Ovary (tissue), 7 donors: ENCODE measurements at regions not wholly inside any gene's neighbourhood (a gene's known extent, or its start where the extent isn't known, plus 50 kb on each side); places are given as distances from the start of the nearest gene placed in this dataset.

Experiments used
- DNase-seq, 5 donors: peaks; one replicate each; pipeline ENCODE4 v3.0.0-alpha.2; 2019 to 2020
- H3K27ac ChIP-seq, 2 donors: fragments of 200-600 bp; one replicate each; pipeline versions ENCODE4 v1.5.1 to v1.8.0; 2019 to 2022
- H3K27me3 ChIP-seq: fragments of 200-600 bp; one replicate; pipeline ENCODE4 v1.8.0; 2022
- H3K36me3 ChIP-seq: fragments of 200-600 bp; sonication (generic); one replicate; pipeline ENCODE4 v1.5.1; 2019
- H3K4me1 ChIP-seq: one replicate; pipeline ENCODE4 v1.8.1; 2013; ENCODE audit warnings: mild to moderate bottlenecking, moderate library complexity; ENCODE audit not compliant: insufficient read depth
- H3K4me3 ChIP-seq: fragments of 200-600 bp; sonication (generic); one replicate; pipeline ENCODE4 v1.5.1; 2017
- H3K9me3 ChIP-seq, 2 donors: fragments of 200-600 bp in 1 of 2; sonication (generic) in 1 of 2; one replicate each; pipeline versions ENCODE4 v1.5.1 to v1.8.1; 2013 to 2019; ENCODE audit warnings: mild to moderate bottlenecking in 1 of 2, moderate library complexity in 1 of 2
- EP300 ChIP-seq: sonication (generic); formaldehyde crosslinking; IDR thresholded peaks from one replicate; pipeline ENCODE4 v1.6.1; 2017; ENCODE audit warnings: antibody characterized with exemption
- POLR2A ChIP-seq: fragments of 450-650 bp; IDR thresholded peaks from one replicate; pipeline ENCODE4 v1.6.1; 2017; ENCODE audit warnings: antibody characterized with exemption, mild to moderate bottlenecking, moderate library complexity
- WGBS, 3 donors: extraction: QIAGEN DNeasy Blood & Tissue Kit in 1 of 3; methylation state at CpG; one replicate each; pipeline versions ENCODE4 v1.1.5 to v1.1.7; 2013 to 2017; 5-methylcytosine and 5-hydroxymethylcytosine counted together
- intact Hi-C, 4 donors: fragments of 100-400 bp; cut with DNase I; formaldehyde crosslinking; loops; one replicate each; pipeline versions ENCODE4 v1.11.0 to v1.15.1; 2022 to 2023
- TF ChIP-seq, protein P1 (sequence below), 3 donors: fragments of 450-650 bp in 2 of 3; fragments of 200-600 bp in 1 of 3; IDR thresholded peaks; one replicate each; pipeline versions ENCODE4 v1.5.1 to v1.8.0; 2016 to 2022; ENCODE audit warnings: antibody characterized with exemption in 3 of 3, mild to moderate bottlenecking in 1 of 3
- donor health status: DM: no; HTN: no; CAD: no; lungs with moderate emphysema.
- donor health status: DM: no; HTN: no; CAD: no.
- donor health status: Bipolar disorder and iron deficiency.
- donor health status: DM: no; HTN: no; CAD: no.
- donor health status: DM: yes; HTN: yes; CAD: no.

GRCh38 chr13:36559375-36559774, 114.4 kb upstream of the SERTM1 start:
- Histone ChIP-seq H3K4me1 (no peaks in the 10 kb centered on the region), H3K4me3 (no peak overlapping the region), H3K9me3 (no peaks in the 10 kb centered on the region), H3K27me3 (no peaks in the 10 kb centered on the region), H3K36me3 (no peaks in the 10 kb centered on the region), H3K27ac (no peak overlapping the region)
- TF ChIP-seq POLR2A = no peak
- TF ChIP-seq, protein P1, sequence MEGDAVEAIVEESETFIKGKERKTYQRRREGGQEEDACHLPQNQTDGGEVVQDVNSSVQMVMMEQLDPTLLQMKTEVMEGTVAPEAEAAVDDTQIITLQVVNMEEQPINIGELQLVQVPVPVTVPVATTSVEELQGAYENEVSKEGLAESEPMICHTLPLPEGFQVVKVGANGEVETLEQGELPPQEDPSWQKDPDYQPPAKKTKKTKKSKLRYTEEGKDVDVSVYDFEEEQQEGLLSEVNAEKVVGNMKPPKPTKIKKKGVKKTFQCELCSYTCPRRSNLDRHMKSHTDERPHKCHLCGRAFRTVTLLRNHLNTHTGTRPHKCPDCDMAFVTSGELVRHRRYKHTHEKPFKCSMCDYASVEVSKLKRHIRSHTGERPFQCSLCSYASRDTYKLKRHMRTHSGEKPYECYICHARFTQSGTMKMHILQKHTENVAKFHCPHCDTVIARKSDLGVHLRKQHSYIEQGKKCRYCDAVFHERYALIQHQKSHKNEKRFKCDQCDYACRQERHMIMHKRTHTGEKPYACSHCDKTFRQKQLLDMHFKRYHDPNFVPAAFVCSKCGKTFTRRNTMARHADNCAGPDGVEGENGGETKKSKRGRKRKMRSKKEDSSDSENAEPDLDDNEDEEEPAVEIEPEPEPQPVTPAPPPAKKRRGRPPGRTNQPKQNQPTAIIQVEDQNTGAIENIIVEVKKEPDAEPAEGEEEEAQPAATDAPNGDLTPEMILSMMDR (IDR thresholded peaks at IDR 0.05) = no peak
- 42 to 75% (median 66%) methylated on average over 3 of the region's 3 CpGs for WGBS, 3 donors
- intact Hi-C loops = no loop called here
- no peak for DNase-seq

DNA sequence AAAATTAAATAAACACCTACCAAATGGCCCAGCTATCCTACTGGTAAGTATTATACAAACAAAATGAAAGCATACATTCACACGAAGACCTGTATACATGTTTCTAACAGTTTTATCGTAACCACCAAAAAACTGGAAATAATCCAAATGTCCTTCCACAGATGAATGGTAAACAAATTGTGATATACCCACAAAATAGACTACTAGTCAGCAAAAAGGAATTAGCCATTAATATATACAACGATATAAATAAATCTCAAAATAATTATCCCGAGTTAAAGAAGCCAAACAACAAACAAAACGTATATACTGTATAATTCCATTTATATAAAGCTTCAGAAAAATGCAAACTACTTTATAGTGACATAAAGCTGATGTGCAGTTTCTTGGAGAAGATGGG, 106.3 kb upstream of the SERTM1 start:
- Histone ChIP-seq H3K27ac (no peak overlapping the region), H3K4me3 (no peak overlapping the region), H3K36me3 (no peaks in the 10 kb centered on the region), H3K27me3 (no peaks in the 10 kb centered on the region), H3K4me1 (no peaks in the 10 kb centered on the region), H3K9me3 (no peaks in the 10 kb centered on the region)
- no peak for DNase-seq
- intact Hi-C loops = no loop called here
- 85 to 94% (median 86%) methylated on average over 5 of the region's 5 CpGs for WGBS, 3 donors
- TF ChIP-seq EP300 = no peak
- TF ChIP-seq, protein P1 (IDR thresholded peaks at IDR 0.05) = no peak

GRCh38 chr13:36570489-36570888, 103.3 kb upstream of the SERTM1 start:
- no peaks in the 10 kb centered on the region for H3K9me3 ChIP-seq
- H3K4me3 ChIP-seq = no peak overlapping the region
- no peak for DNase-seq
- H3K27ac ChIP-seq = no peak overlapping the region
- intact Hi-C loops = no loop called here
- no peaks in the 10 kb centered on the region for H3K4me1 ChIP-seq
- no peaks in the 10 kb centered on the region for H3K27me3 ChIP-seq
- TF ChIP-seq EP300 (no peak), POLR2A (no peak)
- TF ChIP-seq, protein P1 (IDR thresholded peaks at IDR 0.05) = no peak
- H3K36me3 ChIP-seq = no peaks in the 10 kb centered on the region
- 55 to 72% (median 58%) methylated on average over 2 of the region's 2 CpGs for WGBS, 3 donors

DNA sequence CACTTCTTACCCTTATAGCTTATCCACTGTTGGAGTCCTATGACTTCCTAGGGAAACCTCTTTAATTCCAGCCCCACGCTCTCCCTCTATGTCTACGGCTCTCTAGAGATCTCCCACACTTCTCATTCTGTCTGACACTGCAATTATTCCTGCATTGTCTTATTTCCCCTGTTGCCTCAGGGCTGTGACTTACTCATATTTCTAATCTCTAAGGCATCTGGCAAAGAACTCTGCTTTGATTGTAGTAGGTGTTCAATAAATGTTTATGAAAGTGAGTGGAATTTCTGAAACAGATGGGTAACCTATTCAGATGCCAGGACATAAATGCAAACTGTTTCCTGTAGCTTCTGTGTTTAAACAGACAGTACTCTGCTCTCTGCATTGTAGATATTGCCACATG, 102.4 kb upstream of the SERTM1 start:
- H3K27me3 ChIP-seq = no peaks in the 10 kb centered on the region
- H3K27ac ChIP-seq = no peak overlapping the region
- H3K36me3 ChIP-seq = no peaks in the 10 kb centered on the region
- WGBS, 3 donors = 61 to 65% (median 64%) methylated on average over 2 of the region's 2 CpGs
- intact Hi-C loops = no loop called here
- no peak overlapping the region for H3K4me3 ChIP-seq
- H3K9me3 ChIP-seq = no peaks in the 10 kb centered on the region
- TF ChIP-seq EP300 = no peak
- H3K4me1 ChIP-seq = no peaks in the 10 kb centered on the region
- no peak for DNase-seq

DNA sequence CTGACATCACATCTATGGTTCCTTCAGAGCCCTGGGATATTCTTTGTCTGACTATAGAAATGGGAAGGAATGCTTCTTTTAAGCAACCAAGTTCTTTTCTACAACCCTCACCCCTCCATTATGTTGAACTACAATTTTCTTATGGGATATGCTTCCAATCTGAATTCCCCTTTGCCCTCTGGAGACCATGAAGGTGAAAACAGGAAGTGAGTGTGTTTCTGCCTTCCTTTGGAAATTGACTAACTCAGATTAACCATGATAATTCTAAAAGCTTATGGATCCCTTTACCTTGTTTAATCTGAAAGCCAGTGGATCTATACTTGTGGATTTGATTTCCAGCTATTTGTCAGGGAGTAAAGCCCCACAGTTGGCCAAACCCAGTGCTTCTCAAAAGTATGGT, 90.8 kb upstream of the SERTM1 start:
- Histone ChIP-seq H3K27ac (no peak overlapping the region), H3K9me3 (peaks cover 0 to 2% of the 10 kb centered on the region in 2 donors), H3K36me3 (no peaks in the 10 kb centered on the region), H3K4me3 (no peak overlapping the region), H3K27me3 (no peaks in the 10 kb centered on the region), H3K4me1 (no peaks in the 10 kb centered on the region)
- no peak for TF ChIP-seq EP300
- TF ChIP-seq, protein P1 (IDR thresholded peaks at IDR 0.05) = no peak
- TF ChIP-seq POLR2A = no peak
- intact Hi-C loops = no loop called here
- no peak for DNase-seq
